NCI-H460 (cell line): ENCODE measurements at regions not wholly inside any gene's neighbourhood (a gene's known extent, or its start where the extent isn't known, plus 50 kb on each side); places are given as distances from the start of the nearest gene placed in this dataset.

ENCODE experiments used
- DNase-seq: peaks from one replicate; pipeline ENCODE4 v3.0.0-alpha.2; 2016; ENCODE audit warnings: low read depth; ENCODE audit errors: extremely low read depth

- no peak for DNase-seq
Observed at GRCh38 chrX:7789200-7789599, 53.8 kb upstream of the VCX start.

DNA sequence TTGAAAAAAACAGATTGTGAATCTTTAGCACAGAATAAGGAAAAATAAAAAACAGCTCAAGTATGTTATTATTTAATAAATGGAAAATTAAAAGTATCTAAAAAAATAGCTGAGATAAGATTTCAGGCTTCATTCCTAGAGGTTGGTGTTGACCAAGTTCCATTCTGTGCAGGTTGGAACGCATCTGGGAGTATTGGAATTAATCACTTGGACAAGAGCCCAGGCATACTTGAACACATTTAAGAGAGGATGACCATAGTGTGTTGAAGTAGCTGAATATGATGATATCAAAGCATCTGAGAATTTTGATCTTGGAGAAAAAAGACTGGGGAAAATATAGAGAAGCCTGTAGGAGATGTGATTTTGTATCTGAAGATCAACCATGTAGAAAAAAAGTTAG, 54.6 kb upstream of the VCX start:
- no peak for DNase-seq

GRCh38 chrX:7787714-7788113, 55.3 kb upstream of the VCX start:
- no peak for DNase-seq

- DNase-seq, result no peak
Observed at GRCh38 chrX:7784580-7784979, 58.4 kb upstream of the VCX start.

DNA sequence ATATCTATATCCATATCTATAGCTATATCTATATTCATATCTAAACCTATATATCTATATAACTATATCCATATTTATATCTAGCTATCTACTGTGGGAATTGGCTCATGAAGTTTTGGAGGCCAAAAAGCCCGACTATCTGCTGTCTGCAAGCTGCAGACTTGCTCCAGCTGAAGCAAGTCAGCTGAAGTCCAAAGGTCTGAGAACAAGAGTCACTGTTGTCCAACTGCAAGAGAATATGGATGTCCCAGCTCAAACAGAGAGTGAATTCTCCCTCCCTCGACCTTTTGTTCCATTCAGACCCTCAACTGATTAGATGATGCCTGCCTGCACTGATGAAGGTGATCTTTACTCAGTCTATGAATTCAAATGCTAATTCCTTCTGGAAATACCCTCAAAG, 63.3 kb upstream of the VCX start:
- no peak for DNase-seq

- DNase-seq, result no peak
Observed at GRCh38 chrX:7775987-7776386, 67.0 kb upstream of the VCX start.

DNA sequence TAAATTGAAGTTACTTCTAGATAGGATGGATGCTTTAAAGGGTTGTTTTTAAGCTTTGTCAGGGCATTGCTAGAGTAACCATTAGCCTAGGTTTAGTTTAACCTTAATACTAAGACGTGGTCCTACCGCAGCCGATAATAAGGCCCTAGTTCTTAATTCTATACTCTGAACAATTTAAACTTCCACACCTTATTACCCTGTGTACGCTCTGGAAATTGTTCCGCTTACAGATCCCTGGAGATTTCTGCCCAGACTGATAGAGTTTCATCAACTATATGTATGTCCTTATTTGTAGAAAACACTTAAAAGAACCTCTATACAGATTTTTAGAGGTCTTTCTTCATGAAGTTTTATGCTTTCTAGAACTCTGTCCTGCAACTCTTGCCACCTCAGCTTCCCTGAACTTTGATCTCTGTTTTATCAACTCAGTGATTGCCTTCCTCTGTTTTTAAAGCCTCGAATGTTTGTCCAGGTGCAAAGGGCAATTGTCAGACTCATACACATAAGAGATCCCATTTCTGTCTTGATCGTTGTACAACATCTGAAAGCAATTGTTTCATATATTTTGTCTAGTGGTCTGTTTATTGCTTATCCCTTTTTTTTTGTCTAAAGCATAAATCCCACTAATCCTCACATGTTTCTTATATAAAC, 71.1 kb upstream of the VCX start:
- DNase-seq, result no peak

DNA sequence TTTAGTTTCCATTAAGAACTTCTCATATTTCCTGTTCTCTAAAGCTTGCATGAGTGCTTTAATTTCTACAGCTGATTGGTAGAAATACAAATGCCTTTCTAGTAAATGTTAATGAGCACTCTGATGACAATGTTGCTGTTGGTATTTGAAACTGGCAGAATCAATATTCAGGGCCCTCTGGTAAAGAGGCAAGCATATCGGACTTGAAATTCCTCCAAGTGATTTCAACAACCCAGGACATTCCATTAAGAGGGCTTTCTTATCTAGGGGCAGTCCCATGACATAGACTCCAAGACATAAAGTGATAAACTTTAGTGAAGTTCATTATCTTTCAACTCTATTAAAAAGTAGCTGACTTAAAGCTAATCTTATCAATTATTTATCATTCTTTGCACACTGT, 83.1 kb upstream of the VCX start:
- DNase-seq, result no peak

- DNase-seq, result no peak
Observed at GRCh38 chrX:7746856-7747255, 96.1 kb upstream of the VCX start.

GRCh38 chrX:7730071-7730470, 112.9 kb upstream of the VCX start:
- DNase-seq, result no peak

GRCh38 chrX:7720519-7720918, 122.5 kb upstream of the VCX start:
- DNase-seq, result no peak

GRCh38 chrX:7714351-7714750, 128.6 kb upstream of the VCX start:
- no peak for DNase-seq

DNA sequence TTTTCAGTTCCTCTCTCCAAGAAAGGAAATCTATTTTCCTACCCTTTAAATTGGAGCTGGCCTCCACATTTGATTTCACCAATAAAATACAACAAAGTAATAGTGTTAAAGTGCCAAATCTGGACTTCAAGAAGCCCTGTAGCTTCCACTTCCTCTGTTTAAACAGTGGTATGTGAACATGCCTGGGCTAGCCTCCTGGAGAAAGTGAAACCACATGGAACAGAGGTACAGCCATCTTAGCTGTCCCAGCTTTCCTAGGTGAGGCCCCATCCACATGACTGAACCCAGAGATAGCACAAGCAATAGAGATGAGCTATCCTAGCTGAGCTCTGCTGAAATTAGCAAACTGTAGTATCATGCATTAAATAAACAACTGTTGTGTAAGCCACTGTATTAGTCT, 131.8 kb upstream of the VCX start:
- DNase-seq, result no peak

DNA sequence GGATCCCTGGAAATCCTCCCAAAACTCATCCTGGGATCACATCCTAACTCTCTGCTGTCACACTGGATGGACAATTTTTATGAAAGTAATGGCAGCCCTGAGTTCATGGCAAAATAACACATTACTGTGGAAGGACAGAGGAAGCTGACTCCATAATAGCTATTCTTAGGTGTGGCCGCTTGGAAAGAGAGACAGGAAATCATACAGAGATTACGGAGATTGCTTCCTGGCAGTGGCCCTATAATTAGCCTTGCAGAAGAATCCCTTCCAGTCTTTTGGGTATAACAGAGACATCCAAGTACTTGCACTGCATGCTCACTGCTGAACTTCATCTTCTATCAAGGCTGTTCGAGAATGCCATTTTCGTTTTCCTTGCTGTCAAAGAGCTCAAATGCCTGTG, 133.1 kb upstream of the VCX start:
- DNase-seq, result no peak

GRCh38 chrX:7706032-7706431, 136.9 kb upstream of the VCX start:
- DNase-seq, result no peak

GRCh38 chrX:7704205-7704604, 138.8 kb upstream of the VCX start:
- DNase-seq, result no peak

GRCh38 chrX:7698248-7698647, 144.7 kb upstream of the VCX start:
- no peak for DNase-seq

DNA sequence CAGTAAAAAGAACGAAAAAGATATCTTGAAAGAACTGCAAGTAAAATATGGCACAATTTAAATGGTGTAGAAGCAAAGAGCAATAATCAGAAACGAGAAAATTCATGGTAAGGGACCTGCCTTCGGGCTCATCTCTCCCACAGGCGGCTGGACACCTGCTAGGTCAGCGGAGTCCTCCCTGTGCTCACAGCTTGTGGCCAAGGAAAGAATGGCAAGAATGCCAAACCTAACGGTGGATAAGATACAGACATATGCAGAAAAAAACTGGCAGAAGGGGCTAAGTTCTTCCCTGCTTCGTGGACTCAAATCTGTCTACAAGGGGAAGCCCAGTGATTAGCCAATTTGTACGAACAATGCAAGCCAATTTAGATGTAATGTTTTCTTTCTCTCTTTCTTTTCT, 152.1 kb upstream of the VCX start:
- DNase-seq, result no peak

DNA sequence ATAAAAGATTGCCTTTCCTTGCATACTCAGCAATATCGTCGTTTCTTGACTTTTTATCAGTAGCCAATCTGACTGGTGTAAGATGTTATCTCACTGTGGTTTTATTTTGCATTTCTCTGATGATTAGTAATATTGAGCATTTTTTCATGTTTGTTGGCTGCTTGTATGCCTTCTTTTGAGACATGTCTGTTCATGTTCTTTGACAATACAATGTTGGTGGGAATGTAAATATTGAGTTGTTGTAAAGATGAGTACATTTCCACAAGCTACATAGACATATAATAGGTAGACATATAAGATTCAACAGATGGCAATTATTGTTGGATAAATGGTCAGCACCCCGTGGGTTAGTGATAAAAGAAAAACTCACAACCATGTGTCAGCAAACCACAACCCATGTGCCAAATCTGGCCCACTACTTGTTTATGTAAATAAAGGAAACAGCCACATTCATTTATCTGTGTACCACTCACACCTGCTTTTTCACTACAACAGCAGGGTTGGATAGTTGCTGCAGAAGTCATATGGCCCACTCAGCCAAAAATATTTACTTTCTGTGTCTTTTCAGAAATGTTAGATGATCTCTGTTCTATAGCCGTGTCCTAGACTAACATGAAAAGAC, 153.1 kb upstream of the VCX start:
- DNase-seq, result no peak

DNA sequence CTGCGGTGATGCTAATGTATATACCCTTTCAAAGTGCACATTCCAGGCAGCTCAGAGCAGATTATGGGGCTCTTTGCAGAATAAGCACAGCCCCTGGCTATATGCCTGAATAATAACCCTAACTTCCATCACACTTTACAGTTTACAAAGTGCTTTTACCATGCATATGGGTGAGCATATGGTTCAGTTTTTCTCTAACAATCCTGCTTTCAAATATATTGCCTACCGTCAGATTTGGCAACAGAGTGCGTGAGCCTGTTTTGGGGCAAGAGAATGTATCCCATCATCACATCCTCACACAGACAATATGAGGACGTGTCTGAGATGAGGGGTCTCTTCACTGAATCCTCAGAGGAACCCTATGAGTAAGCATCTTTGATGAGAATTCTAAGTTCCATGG, 162.8 kb upstream of the VCX start:
- no peak for DNase-seq

DNA sequence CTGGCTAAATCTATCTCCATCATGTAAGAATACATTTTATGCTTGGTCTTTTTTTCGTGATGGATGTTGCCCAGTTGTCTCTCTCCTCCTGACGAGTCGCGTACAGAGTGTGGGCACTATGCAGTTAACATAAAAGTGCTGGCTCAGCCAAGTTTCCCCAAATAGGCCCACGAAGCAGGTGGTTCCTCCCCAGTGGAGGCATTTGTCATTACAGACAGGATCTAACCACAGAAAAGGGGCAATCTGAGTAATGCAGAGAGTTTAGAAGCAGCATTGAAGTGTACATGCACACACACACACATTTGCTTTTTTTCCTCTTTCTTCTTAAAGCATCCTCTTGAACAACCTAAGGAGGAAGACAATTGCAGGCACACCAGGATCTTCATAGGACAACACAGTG, 188.7 kb upstream of the VCX start:
- no peak for DNase-seq

DNA sequence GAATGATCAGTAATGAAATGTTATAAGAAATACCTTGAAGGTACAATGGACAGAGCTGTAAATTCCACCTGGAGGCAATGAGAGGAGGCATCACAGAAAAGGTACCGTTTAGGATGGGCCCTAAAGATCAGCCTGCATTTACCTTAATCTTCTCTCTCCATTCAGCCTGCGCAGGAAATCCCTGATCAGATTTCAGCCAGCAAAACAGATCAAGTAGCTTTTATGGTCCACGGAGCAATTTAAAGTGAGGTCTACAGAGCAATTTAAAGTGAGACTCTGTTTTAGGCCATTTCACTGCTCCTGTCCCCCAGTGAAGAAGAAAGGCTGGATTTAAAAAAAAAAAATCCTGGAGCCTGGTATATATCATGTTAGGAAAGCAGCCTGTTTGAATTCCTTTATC, 195.1 kb upstream of the VCX start:
- DNase-seq, result no peak

- DNase-seq, result no peak
Observed at GRCh38 chrX:7641141-7641540, 201.8 kb upstream of the VCX start.
